Tibial artery (tissue), 4 donors: ENCODE measurements at regions not wholly inside any gene's neighbourhood (a gene's known extent, or its start where the extent isn't known, plus 50 kb on each side); places are given as distances from the start of the nearest gene placed in this dataset.
A peak's percentile ranks its signal among the peaks of the same experiment; 100 is the strongest.

Experiments
- DNase-seq, 2 donors: peaks; one replicate each; pipeline ENCODE4 v3.0.0-alpha.2; 2019
- H3K27ac ChIP-seq, 2 donors: fragments of 200-600 bp; sonication (generic) in 1 of 2; 1 replicate in 1 of 2; 2 replicates in 1 of 2; pipeline ENCODE4 v1.5.1; 2018 to 2019; ENCODE audit warnings: mild to moderate bottlenecking in 1 of 2
- H3K27me3 ChIP-seq, 2 donors: fragments of 200-600 bp; sonication (generic) in 1 of 2; one replicate each; pipeline versions ENCODE4 v1.5.1 to v1.6.0; 2016 to 2019
- H3K36me3 ChIP-seq, 3 donors: fragments of 200-600 bp; sonication (generic) in 2 of 3; one replicate each; pipeline ENCODE4 v1.5.1; 2016 to 2019; ENCODE audit warnings: mild to moderate bottlenecking in 2 of 3
- H3K4me1 ChIP-seq, 4 donors: fragments of 200-600 bp; sonication (generic) in 2 of 4; 1 replicate in 3 of 4; 2 replicates in 1 of 4; pipeline ENCODE4 v1.5.1; 2016 to 2019
- H3K4me3 ChIP-seq, 2 donors: fragments of 200-600 bp; sonication (generic) in 1 of 2; 1 replicate in 1 of 2; 2 replicates in 1 of 2; pipeline ENCODE4 v1.5.1; 2018 to 2019; ENCODE audit warnings: mild to moderate bottlenecking in 2 of 2
- H3K9me3 ChIP-seq, 3 donors: fragments of 200-600 bp; sonication (generic) in 1 of 3; one replicate each; pipeline ENCODE4 v1.5.1; 2016 to 2019
- CTCF ChIP-seq, 2 experiments: fragments of 200-600 bp in 1 of 2; fragments of 450-650 bp in 1 of 2; IDR thresholded peaks; one replicate each; pipeline ENCODE4 v1.5.1; 2017 to 2019; ENCODE audit warnings: antibody characterized with exemption in 2 of 2, mild to moderate bottlenecking in 1 of 2, moderate library complexity in 1 of 2
- intact Hi-C: fragments of 100-400 bp; cut with DNase I; formaldehyde crosslinking; loops from one replicate; pipeline ENCODE4 v1.15.0; 2023; ENCODE audit warnings: low total_unique reads

- Histone ChIP-seq H3K4me1 (no peaks in the 10 kb centered on the region), H3K9me3 (peaks cover 0 to 17% (median 4%) of the 10 kb centered on the region in 3 donors), H3K27ac (no peak overlapping the region), H3K36me3 (no peaks in the 10 kb centered on the region), H3K27me3 (no peaks in the 10 kb centered on the region), H3K4me3 (no peak overlapping the region)
- no peak for TF ChIP-seq CTCF (IDR thresholded peaks at IDR 0.05)
- intact Hi-C loops: no loop called here
- no peak for DNase-seq
These were observed 453.5 kb upstream of the SMIM21 start for GRCh38 chr18:75880925-75881504.

DNA sequence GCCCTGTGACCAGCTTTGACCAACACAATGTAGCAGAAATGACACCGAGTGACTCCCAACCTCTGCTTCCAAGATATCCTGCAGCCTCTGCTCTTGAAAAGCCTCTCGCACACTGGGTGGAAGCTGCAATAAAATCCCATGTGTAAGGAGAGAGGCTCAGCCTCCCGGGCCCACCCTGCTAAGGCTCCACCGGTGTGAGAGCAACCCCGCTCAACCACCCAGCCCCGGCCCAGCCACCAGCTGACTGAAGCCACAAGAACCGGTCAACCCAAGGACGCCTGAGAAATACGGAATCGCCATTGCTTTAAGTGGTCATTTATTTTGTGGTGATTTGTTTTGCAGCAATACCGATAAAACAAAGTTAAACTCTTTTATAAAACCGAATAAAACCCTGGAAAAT lies 452.8 kb upstream of the SMIM21 start:
- no peak for TF ChIP-seq CTCF (IDR thresholded peaks at IDR 0.05)

GRCh38 chr18:75879196-75879595 lies 451.7 kb upstream of the SMIM21 start:
- no peak for DNase-seq
- Histone ChIP-seq H3K4me3 (no peak overlapping the region), H3K4me1 (peaks cover 0 to 7% (median 2%) of the 10 kb centered on the region in 4 donors), H3K9me3 (peaks cover 0 to 17% (median 4%) of the 10 kb centered on the region in 3 donors), H3K36me3 (no peaks in the 10 kb centered on the region), H3K27ac (no peak overlapping the region), H3K27me3 (no peaks in the 10 kb centered on the region)
- intact Hi-C loops: no loop called here
- no peak for TF ChIP-seq CTCF (IDR thresholded peaks at IDR 0.05)

More for the DNA sequence above, 452.8 kb upstream of the SMIM21 start:
- Histone ChIP-seq H3K9me3 (peaks cover 0 to 17% (median 4%) of the 10 kb centered on the region in 3 donors), H3K27ac (no peak overlapping the region), H3K36me3 (no peaks in the 10 kb centered on the region), H3K4me1 (no peaks in the 10 kb centered on the region), H3K27me3 (no peaks in the 10 kb centered on the region), H3K4me3 (no peak overlapping the region)
- no peak for DNase-seq
- intact Hi-C loops: no loop called here

GRCh38 chr18:75875559-75875958 lies 448.1 kb upstream of the SMIM21 start:
- H3K9me3 ChIP-seq: peaks cover 0 to 17% (median 4%) of the 10 kb centered on the region in 3 donors
- TF ChIP-seq CTCF (IDR thresholded peaks at IDR 0.05): no peak
- no peak overlapping the region for H3K27ac ChIP-seq
- DNase-seq: no peak
- intact Hi-C loops: no loop called here
- H3K27me3 ChIP-seq: no peaks in the 10 kb centered on the region
- H3K36me3 ChIP-seq: no peaks in the 10 kb centered on the region
- peaks cover 0 to 9% (median 2%) of the 10 kb centered on the region in 4 donors for H3K4me1 ChIP-seq
- H3K4me3 ChIP-seq: no peak overlapping the region

DNA sequence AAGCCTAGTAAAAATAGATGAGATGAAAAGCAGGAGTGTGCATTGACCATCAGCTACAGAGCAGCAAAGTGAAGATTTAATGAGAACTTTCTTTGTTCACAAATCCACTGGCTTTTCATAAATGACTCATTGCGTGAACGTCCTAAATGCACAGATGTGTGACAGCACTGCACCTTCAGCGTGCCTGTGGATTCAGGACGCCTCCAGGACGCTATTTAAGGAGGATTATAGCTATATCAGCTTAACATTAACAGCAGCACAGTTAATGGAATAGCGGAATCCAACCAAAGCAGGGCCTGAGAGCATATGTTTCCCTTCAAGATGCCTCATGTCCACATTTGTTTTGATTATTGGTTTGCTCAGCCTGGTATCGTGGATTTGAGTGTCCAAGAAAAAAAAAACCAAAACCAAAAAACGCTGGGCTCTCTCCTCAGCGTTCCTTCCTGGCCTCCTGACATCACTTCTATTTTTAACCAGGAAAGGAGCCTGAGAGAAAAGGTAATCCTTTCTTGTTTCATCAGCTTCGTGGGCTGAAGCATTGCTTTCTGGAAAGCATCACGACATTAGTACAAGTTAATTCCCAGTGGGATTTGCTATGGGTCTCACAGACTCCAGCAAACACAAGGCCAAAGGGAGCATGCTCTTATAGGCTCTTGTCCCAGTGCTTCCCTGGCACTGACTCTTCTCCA lies 447.0 kb upstream of the SMIM21 start:
- H3K27ac ChIP-seq: peak overlapping the region; percentile 47
- H3K4me1 ChIP-seq: peaks cover 0 to 16% (median 4%) of the 10 kb centered on the region in 4 donors
- intact Hi-C loops: no loop called here
- H3K27me3 ChIP-seq: no peaks in the 10 kb centered on the region
- H3K9me3 ChIP-seq: peaks cover 0 to 17% (median 4%) of the 10 kb centered on the region in 3 donors
- DNase-seq: no peak
- H3K4me3 ChIP-seq: no peak overlapping the region
- H3K36me3 ChIP-seq: no peaks in the 10 kb centered on the region
- no peak for TF ChIP-seq CTCF (IDR thresholded peaks at IDR 0.05)
